Lung microvascular endothelial cell (primary cell): ENCODE measurements at regions not wholly inside any gene's neighbourhood (a gene's known extent, or its start where the extent isn't known, plus 50 kb on each side); places are given as distances from the start of the nearest gene placed in this dataset.
A peak's percentile ranks its signal among the peaks of the same experiment; 100 is the strongest.

Source experiments
- DNase-seq, 2 donors: peaks; one replicate each; pipeline versions ENCODE4 v3.0.0 to v3.0.0-alpha.2; 2010; ENCODE audit warnings: low read depth in 2 of 2

- peak in 1 of 2 donors; percentile 5 for DNase-seq
Measured at GRCh38 chr7:25314094-25314730, 85.9 kb upstream of the NPVF start.

GRCh38 chr7:25314731-25315267 is 86.5 kb upstream of the NPVF start:
- DNase-seq, result no peak

- no peak for DNase-seq
Measured at GRCh38 chr7:25316366-25316765, 88.1 kb upstream of the NPVF start.

GRCh38 chr7:25318047-25318446 is 89.8 kb upstream of the NPVF start:
- DNase-seq, result no peak

GRCh38 chr7:25319707-25320106 is 91.4 kb upstream of the NPVF start:
- no peak for DNase-seq

- DNase-seq, result no peak
Measured at GRCh38 chr7:25320791-25321190, 92.5 kb upstream of the NPVF start.

- DNase-seq, result no peak
Measured at GRCh38 chr7:25321424-25321823, 93.1 kb upstream of the NPVF start.

- no peak for DNase-seq
Measured at GRCh38 chr7:25322473-25322872, 94.2 kb upstream of the NPVF start.

- no peak for DNase-seq
Measured at GRCh38 chr7:25325186-25325757, 97.0 kb upstream of the NPVF start.

- no peak for DNase-seq
Measured at GRCh38 chr7:25326501-25327156, 98.3 kb upstream of the NPVF start.

GRCh38 chr7:25329815-25330214 is 101.5 kb upstream of the NPVF start:
- no peak for DNase-seq

- no peak for DNase-seq
Measured at GRCh38 chr7:25333296-25333928, 105.1 kb upstream of the NPVF start.

- no peak for DNase-seq
Measured at GRCh38 chr7:25347360-25348066, 119.2 kb upstream of the NPVF start.

GRCh38 chr7:25348104-25348503 is 119.8 kb upstream of the NPVF start:
- DNase-seq, result no peak

- no peak for DNase-seq
Measured at GRCh38 chr7:25349283-25350017, 121.2 kb upstream of the NPVF start.

GRCh38 chr7:25350041-25350440 is 121.8 kb upstream of the NPVF start:
- no peak for DNase-seq

- no peak for DNase-seq
Measured at GRCh38 chr7:25351761-25352160, 123.5 kb upstream of the NPVF start.

- DNase-seq, result no peak
Measured at GRCh38 chr7:25353196-25353595, 124.9 kb upstream of the NPVF start.

- no peak for DNase-seq
Measured at GRCh38 chr7:25353732-25354131, 125.4 kb upstream of the NPVF start.

GRCh38 chr7:25356534-25357151 is 128.4 kb upstream of the NPVF start:
- DNase-seq, result no peak

- DNase-seq, result no peak
Measured at GRCh38 chr7:25358926-25359325, 130.6 kb upstream of the NPVF start.
